ENCODE measurements at regions not wholly inside any gene's neighbourhood (a gene's known extent, or its start where the extent isn't known, plus 50 kb on each side); places are given as distances from the start of the nearest gene placed in this dataset.

GRCh38 chr2:167450364-167450763 is 562.1 kb downstream of the XIRP2 start:
- DNase-seq, result no peak

DNA sequence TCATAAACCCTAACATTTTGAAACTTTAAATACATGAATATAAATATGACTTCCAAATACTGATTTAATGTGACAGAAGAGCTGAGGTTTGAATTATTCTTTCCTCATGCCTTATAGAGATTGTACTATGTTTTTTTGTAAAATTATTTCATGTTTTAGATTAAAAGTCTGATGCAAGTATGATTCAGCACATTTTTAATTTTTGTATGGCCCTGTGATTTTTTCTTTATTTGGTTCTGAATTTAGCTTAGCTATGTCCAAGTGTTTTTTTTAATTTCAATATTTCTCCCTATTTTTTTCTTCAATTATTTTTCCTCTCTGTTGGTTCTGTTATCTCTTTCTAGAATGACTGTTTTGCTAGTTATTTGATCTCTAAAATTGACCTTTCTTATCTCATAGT is 552.1 kb downstream of the XIRP2 start:
- DNase-seq, result no peak

- no peak for DNase-seq
Measured at GRCh38 chr2:167438206-167438605, 549.9 kb downstream of the XIRP2 start.

GRCh38 chr2:167431949-167432348 is 543.7 kb downstream of the XIRP2 start:
- peak in 2 of 56 donors; percentile 2 to 13 for DNase-seq

DNA sequence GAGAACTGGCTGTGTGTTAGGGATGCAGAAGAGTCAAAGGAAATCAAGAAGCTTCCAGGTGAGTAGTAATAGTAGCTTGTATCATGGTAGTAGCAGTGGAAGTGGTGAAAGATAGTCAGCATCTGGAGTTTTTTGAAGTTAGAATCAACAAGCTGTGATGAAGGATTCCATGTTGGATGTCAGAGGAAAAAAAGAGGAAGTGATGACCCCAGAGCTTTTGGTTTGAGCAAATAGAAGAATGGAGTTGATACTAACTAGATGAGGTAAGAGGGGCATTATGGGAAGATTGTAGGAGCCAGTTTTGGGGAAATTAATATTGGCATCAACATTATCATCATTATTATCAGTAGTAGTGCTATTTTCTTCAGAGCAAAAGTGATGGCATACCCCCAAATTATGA is 542.2 kb downstream of the XIRP2 start:
- no peak for DNase-seq

DNA sequence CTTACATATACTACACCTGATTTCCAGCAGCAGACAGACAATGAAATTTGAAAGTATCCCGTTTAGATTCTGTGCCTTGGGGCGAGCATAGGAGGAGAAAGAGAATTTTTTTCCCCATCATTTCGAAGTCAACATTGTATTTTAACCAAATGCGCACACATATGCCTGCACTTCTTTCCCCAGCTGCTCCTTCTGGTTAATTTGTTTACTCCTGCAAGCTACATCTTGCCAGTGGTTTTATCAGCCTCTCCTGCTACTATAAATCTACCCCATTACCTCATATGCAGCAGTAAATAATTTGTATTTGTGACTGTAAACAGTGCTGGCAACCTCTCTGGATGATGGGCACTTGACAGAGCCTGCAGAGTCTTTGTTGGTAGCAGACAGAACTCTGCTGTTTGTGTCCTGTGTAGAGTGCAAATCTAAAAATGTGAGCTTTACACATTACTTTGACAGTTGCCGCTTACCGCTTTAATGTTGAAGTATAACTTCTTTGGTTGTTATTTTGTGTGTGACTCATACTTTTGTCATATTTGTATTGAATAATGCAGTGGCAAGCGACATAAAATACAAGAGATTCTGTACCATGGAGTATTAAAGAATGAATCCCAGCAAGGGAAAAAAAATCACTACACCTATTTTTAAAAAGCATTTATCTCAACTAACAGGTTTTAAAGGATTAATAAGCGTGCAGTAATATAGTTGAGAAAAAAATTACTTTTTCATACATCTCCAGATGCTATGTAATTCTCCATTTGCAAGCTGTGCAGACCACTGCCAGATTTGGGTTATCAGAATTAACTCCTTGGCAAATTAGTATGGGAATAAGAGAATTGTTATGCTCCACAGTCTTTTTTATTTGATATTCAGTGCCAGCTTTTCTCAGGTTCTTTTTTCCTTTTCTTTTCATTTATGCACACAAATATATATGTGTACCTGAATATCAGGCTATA is 536.8 kb downstream of the XIRP2 start:
- no peak for DNase-seq

DNA sequence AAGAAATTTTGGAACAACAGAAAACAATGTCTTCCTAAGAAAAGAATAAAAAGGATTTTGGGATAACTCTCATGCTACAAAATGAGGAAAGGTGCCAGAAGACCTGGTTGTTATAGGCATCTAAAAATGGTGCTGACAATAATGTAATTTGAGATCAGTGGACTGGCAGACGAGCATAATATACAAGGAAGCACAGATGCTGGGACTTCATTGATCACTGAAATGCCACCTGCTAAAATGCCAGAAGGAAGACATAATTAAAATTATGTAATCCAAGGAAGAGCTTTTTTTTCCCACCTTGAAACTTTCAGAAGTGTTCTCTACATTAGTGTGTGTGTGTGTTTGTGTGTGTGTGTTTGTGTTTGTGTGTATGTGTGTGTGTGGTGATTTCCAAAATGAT is 535.9 kb downstream of the XIRP2 start:
- no peak for DNase-seq

- DNase-seq, result no peak
Measured at GRCh38 chr2:167423731-167424130, 535.5 kb downstream of the XIRP2 start.

DNA sequence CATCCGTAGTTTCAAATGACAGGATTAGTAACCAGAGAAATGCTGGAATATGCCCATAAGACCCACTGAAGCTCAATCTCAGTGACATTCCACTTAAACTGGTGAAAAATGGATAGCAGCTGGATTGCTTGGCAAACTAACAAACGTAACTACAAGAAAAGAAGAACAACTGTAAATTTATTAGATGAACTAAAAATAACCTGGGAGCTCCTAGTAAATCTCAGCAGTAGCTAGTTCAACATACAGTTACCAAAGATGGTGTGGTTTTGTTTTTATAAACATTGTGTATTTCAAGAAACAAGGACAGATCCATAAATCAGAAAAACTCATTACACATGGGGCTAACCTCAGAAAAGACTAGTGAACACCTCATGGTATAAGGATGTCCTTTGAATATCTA is 531.9 kb downstream of the XIRP2 start:
- DNase-seq, result no peak

DNA sequence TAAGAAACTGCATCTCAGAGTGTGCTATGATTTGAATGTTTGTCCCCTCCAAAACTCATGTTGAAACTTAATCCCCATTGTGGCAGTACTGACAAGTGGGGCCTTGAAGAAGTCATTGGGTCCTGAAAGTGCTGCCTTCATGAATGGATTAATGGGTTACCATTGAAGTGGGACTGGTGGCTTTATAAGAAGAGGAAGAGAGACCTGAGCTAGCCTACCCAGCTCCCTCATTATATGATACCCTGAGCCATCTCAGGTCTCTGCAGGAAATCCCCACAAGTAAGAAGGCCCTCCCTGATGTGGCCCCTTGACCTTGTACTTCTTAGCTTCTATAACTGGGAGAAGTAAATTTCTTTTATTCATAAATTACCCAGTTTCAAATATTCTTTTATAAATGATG is 526.8 kb downstream of the XIRP2 start:
- DNase-seq, result no peak

GRCh38 chr2:167411367-167411766 is 523.1 kb downstream of the XIRP2 start:
- DNase-seq, result no peak

DNA sequence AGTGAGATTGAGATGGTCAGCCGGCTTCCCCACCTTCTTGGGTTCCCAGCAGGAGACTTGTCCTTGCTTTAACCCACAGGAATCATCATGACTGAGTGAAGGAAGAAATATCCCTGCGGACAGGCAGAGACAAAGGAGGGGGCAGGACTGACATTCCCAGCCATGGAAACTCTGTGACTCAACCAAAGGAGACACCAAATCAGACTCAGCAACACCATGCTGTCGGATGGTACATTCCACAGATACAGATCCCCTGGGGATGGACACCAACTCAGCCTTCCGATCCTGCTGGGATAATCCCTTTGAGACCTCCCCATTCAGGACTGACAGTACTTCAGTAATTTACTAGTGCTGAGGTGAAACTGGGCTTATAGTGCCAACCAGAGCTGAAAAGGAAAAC is 518.3 kb downstream of the XIRP2 start:
- no peak for DNase-seq

- no peak for DNase-seq
Measured at GRCh38 chr2:167404627-167405284, 516.5 kb downstream of the XIRP2 start.

GRCh38 chr2:167401309-167401708 is 513.0 kb downstream of the XIRP2 start:
- DNase-seq, result no peak

GRCh38 chr2:167400546-167400945 is 512.3 kb downstream of the XIRP2 start:
- DNase-seq, result no peak

DNA sequence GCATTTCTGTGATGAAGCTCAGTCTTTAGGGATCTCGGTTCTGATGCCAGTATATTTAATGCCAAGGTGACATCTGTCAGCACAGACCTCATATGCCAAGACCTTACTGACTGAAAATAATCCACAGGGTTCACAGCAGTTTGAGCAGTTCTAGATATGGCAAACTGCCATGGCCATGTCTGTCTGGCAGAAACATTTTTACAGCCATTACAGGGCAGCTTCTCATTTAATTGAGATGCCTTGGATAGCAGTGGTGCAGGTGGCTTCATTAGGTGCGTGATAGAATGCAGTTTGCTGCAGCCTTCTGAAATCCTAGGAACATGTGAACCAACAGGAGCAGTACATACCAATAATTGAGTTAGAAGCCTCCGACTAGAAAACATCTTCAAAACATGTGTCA is 510.6 kb downstream of the XIRP2 start:
- no peak for DNase-seq

- DNase-seq, result no peak
Measured at GRCh38 chr2:167388901-167389300, 500.6 kb downstream of the XIRP2 start.

DNA sequence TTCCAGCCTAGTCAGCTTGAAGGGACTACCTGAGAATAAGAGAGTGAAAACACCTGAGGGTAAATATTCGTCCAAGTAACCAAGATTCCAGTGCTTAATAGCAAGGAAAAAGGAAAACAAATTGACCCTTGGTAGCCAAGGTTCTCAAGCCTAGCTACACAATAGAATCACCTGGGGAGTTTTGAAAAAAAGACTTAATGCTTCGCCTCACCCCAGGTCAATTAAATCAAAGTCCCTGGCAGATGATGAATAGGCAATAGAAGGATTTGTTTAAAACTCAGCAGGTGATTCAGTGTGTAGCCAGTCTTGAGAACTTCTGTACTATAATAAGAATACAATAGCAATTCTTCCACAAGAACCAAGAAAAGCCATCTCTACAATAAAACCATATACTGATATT is 500.2 kb downstream of the XIRP2 start:
- DNase-seq, result no peak

DNA sequence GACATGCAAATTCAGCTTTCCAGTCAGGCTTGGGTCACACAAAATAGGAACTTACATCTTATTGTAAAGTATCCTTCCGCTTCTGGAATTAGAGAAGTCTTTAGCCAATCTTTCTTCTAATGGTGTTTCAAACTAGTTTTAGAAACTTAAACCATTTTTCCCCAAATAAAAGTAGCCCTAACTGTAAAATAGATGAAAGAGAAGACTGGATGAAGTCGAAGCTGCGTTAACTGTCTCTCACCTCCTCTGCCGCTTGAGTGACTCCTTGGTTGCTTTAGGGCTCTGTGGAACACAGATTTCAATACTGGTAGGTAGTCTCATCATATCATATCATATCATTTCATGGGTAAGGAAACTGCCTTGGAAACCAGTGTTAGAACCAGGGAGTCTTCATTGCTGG is 498.4 kb downstream of the XIRP2 start:
- no peak for DNase-seq

DNA sequence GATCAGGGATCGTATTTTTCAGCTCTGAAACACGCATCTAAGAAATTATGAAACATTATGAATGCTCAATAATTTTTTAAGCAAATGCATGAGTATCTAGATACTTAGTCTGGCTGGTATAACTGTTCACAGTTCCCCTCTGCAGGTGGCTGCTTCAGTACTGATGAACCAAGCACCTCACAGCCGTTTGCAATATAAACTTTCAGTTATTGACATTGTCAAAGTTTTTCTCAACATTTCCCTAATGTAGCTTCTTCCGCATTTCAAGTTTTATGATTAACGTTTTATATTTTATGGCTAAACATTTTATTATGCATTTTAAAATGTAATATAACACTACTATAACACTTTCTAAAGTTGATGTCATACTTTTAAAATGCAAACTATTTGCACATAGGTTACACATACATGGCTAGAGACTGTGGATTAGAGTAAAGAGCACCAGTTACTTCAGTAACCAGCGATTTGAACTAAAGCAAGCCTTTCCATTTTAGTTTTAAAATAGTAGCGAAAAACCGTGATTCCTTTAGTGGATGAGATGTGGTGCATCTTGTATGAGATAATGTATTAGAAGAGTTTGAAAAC is 495.4 kb downstream of the XIRP2 start:
- DNase-seq, result no peak

- no peak for DNase-seq
Measured at GRCh38 chr2:167381349-167381748, 493.1 kb downstream of the XIRP2 start.

DNA sequence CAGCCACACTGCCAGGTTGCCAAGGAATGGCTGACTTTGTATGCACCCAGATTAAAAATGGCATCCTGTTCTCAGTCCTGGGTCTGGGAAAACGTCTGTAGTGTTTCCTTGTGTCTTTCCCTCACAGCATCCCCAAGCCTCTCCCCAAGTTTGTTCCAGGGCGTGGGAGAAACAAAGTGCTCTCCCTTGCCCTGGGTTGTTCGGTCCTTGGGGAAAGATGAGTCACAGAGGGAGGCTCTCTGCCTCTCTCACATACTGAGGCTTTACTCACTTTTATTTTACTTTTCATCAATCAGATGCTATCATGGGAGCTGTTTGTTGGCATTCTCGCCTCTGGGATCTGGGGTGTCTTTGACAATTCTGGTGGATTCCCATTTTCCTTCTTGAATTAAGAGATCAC is 492.3 kb downstream of the XIRP2 start:
- DNase-seq, result no peak

DNA sequence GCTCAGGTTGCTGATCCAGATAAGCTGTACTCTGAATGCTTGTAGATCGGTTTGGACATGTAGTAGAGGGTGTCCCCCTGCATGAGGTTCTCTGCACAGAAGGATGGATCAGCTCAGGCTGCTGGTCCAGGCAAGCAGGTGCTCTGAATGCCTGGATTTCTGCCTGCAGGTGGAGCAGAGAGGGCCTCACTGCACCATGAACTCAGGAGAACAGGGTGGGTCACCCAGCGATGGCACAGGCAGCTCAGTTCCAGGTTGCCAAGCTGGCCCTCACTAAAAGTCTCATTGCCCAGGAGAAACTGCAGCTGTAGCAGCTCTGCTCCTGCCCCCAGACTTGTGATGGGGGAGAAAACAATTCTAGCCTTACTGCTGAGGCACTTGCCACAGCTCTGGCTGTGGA is 491.8 kb downstream of the XIRP2 start:
- DNase-seq, result no peak

Measured in amygdala (tissue), 56 donors.